ENCODE measurements at regions not wholly inside any gene's neighbourhood (a gene's known extent, or its start where the extent isn't known, plus 50 kb on each side); places are given as distances from the start of the nearest gene placed in this dataset.

DNA sequence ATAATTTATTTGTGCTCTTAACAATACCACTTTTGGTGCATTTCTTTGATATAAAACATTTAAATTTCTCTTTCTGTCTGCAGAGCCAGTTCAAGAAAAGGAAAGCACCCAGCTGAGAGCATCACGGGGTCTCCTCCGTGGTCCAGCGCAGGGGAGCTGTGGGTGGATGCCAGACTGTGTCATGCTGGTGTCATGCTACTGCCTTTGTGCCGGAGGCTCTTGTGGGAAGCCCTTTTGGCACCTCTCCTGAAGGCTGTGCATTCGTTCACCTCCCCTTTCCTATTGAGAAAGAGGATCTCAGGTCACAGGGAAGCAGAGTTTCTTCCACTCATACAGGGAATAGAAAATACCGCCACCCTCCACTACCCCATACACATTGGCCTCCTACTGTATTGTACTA is 450.4 kb downstream of the GALR1 start:
- Histone ChIP-seq H3K27ac (ENCODE audit: low read depth, low read length) (no peak overlapping the region), H3K27me3 (ENCODE audit: insufficient read depth, low read length) (no peaks in the 10 kb centered on the region), H3K4me1 (ENCODE audit: control insufficient read depth, insufficient read depth, low read length, unreplicated experiment) (no peaks in the 10 kb centered on the region), H3K4me3 (ENCODE audit: low read depth, low read length) (no peak overlapping the region), H2AFZ (ENCODE audit: low read length, unreplicated experiment) (no peak overlapping the region), H3K79me2 (ENCODE audit: control insufficient read depth, insufficient read depth, low read length, unreplicated experiment) (no peaks in the 10 kb centered on the region), H3K36me3 (ENCODE audit: insufficient read depth, low read length) (no peaks in the 10 kb centered on the region)

DNA sequence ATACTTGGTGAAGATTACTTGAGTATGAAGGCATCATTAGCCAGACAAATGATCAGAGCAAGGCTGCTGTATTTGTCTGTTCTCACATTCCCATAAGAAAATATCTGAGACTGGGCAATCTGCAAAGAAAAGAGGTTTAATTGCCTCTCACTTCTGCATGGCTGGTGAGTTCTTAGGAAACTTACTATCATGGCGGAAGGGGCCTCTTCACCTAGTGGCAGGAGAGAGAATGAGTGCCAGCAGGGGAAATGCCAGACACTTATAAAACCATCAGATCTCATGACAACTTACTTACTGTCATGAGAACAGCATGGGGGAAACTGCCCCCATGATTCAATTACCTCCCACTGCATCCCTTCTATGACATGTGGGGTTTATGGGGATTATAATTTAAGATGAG is 452.3 kb downstream of the GALR1 start:
- no peaks in the 10 kb centered on the region for H3K79me2 ChIP-seq (ENCODE audit: control insufficient read depth, insufficient read depth, low read length, unreplicated experiment)
- H3K4me1 ChIP-seq (ENCODE audit: control insufficient read depth, insufficient read depth, low read length, unreplicated experiment), result no peaks in the 10 kb centered on the region
- no peaks in the 10 kb centered on the region for H3K36me3 ChIP-seq (ENCODE audit: insufficient read depth, low read length)
- H3K27me3 ChIP-seq (ENCODE audit: insufficient read depth, low read length), result no peaks in the 10 kb centered on the region
- no peak overlapping the region for H3K27ac ChIP-seq (ENCODE audit: low read depth, low read length)
- H2AFZ ChIP-seq (ENCODE audit: low read length, unreplicated experiment), result no peak overlapping the region
- no peak overlapping the region for H3K4me3 ChIP-seq (ENCODE audit: low read depth, low read length)

DNA sequence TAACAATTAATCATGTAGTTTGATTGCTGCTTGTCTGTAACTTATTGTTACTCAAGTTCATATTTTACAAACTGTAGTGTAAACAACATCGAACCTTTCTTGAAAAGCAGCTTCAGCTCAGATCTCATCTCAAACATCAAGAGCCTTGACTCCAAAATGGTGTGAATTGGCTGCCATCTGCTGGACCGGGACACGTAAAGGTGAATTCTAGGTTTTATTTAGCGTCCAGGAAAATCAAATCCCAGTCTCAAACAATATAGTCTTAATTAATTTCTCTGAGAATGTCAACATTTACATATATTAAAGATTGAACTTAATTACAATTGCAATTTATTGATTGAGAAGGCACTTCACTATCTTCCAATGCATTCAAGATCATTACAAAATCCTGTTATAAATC is 453.0 kb downstream of the GALR1 start:
- H3K79me2 ChIP-seq (ENCODE audit: control insufficient read depth, insufficient read depth, low read length, unreplicated experiment), result no peaks in the 10 kb centered on the region
- H3K27ac ChIP-seq (ENCODE audit: low read depth, low read length), result no peak overlapping the region
- H3K4me3 ChIP-seq (ENCODE audit: low read depth, low read length), result no peak overlapping the region
- H3K36me3 ChIP-seq (ENCODE audit: insufficient read depth, low read length), result no peaks in the 10 kb centered on the region
- H3K27me3 ChIP-seq (ENCODE audit: insufficient read depth, low read length), result no peaks in the 10 kb centered on the region
- no peaks in the 10 kb centered on the region for H3K4me1 ChIP-seq (ENCODE audit: control insufficient read depth, insufficient read depth, low read length, unreplicated experiment)
- H2AFZ ChIP-seq (ENCODE audit: low read length, unreplicated experiment), result no peak overlapping the region

DNA sequence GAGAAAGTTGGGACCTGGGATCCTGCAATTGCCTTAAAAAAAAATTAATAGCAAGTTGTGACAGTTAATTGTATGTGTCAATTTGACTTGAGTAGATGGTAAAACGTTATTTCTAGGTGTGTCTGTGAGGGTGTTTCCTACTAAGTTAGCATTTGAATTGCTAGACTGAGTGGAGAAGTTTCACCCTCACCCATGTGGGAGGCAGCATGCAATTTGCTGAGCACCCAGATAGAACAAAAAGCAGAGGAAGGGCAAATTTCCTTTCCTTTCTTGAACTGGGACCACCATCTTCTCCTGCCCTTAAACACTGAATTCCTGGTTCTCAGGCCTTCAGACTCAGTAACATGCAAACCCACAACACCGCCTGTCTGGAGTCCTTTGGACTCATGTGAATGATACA is 455.7 kb downstream of the GALR1 start:
- Histone ChIP-seq H3K4me3 (ENCODE audit: low read depth, low read length) (no peak overlapping the region), H3K27ac (ENCODE audit: low read depth, low read length) (no peak overlapping the region), H3K27me3 (ENCODE audit: insufficient read depth, low read length) (no peaks in the 10 kb centered on the region), H3K4me1 (ENCODE audit: control insufficient read depth, insufficient read depth, low read length, unreplicated experiment) (no peaks in the 10 kb centered on the region), H2AFZ (ENCODE audit: low read length, unreplicated experiment) (no peak overlapping the region), H3K36me3 (ENCODE audit: insufficient read depth, low read length) (no peaks in the 10 kb centered on the region), H3K79me2 (ENCODE audit: control insufficient read depth, insufficient read depth, low read length, unreplicated experiment) (no peaks in the 10 kb centered on the region)

DNA sequence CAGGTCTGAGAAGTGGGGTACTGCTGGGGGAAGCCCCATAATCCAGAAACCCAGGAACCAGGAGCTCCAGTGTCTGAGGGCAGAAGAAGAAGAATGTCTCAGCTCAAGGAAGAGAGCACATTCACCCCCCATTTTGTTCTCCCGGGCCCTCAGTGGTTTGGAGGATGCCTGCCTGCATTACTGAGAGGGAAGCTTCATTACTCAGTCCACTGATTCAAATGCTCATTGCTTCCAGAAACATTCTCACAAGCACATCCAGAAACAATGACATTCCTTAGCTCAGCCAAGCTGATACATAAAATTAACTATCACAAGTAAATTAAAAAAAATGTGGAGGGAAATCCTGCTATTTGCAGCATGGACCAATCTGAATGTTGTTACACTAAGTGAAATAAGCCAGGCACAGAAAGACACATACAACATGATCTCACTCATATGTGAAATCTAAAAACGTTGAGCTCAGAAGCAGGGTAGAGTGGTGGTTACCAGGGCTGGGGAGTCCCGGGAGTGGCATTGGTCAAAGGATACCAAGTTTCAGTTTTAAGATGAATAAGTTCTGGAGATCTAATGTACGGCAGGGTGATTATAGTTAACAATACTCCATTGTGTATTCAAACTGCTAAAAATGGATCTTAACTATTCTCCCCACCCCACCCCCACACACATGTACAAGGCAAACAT is 459.3 kb downstream of the GALR1 start:
- no peak overlapping the region for H2AFZ ChIP-seq (ENCODE audit: low read length, unreplicated experiment)

DNA sequence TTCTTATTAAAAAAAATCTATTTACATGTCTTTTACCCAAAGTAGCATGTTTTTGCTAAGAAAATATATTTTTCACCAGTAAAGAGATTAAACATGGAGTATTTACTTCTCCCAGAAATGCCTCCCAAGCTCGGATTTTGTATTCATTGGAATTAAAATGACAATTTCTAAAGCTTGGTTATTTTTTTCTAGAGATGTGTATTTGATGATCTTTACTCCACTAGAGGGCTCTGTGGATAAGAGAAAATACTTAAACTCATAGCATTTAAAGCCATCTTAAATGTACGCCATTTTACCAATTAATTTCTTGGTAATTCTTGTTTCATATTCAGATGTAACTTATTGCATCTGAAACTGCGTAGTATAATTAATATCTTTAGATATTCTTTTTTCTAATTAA is 461.4 kb downstream of the GALR1 start:
- Histone ChIP-seq H3K27ac (ENCODE audit: low read depth, low read length) (no peak overlapping the region), H2AFZ (ENCODE audit: low read length, unreplicated experiment) (no peak overlapping the region), H3K27me3 (ENCODE audit: insufficient read depth, low read length) (no peaks in the 10 kb centered on the region), H3K36me3 (ENCODE audit: insufficient read depth, low read length) (no peaks in the 10 kb centered on the region), H3K4me1 (ENCODE audit: control insufficient read depth, insufficient read depth, low read length, unreplicated experiment) (no peaks in the 10 kb centered on the region), H3K79me2 (ENCODE audit: control insufficient read depth, insufficient read depth, low read length, unreplicated experiment) (no peaks in the 10 kb centered on the region), H3K4me3 (ENCODE audit: low read depth, low read length) (no peak overlapping the region)

More for the DNA sequence above, 459.3 kb downstream of the GALR1 start:
- H3K4me3 ChIP-seq (ENCODE audit: low read depth, low read length), result no peak overlapping the region
- H3K36me3 ChIP-seq (ENCODE audit: insufficient read depth, low read length), result no peaks in the 10 kb centered on the region
- no peaks in the 10 kb centered on the region for H3K4me1 ChIP-seq (ENCODE audit: control insufficient read depth, insufficient read depth, low read length, unreplicated experiment)
- no peak overlapping the region for H3K27ac ChIP-seq (ENCODE audit: low read depth, low read length)
- no peaks in the 10 kb centered on the region for H3K79me2 ChIP-seq (ENCODE audit: control insufficient read depth, insufficient read depth, low read length, unreplicated experiment)
- no peaks in the 10 kb centered on the region for H3K27me3 ChIP-seq (ENCODE audit: insufficient read depth, low read length)

DNA sequence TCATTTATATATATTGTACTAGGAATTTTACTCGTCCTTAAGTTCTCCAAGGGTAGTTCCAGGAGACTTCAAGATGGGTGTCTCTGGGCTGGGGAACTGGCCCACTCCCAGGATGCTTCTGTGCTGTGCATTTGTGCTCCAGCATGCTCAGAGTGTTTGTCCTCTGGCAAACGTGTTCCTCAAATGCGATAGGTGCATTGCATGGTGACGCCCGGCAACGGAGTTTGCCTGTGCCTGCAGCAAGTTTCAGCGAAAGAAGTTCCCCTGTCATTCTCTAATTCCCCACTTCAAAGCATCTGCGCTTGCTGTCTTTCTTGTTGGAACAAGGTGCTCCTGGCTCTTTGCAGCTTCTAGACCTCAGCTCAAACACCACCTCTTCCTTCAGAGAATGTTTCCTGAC is 465.1 kb downstream of the GALR1 start:
- H3K4me3 ChIP-seq (ENCODE audit: low read depth, low read length), result no peak overlapping the region
- H2AFZ ChIP-seq (ENCODE audit: low read length, unreplicated experiment), result no peak overlapping the region
- H3K36me3 ChIP-seq (ENCODE audit: insufficient read depth, low read length), result no peaks in the 10 kb centered on the region
- no peaks in the 10 kb centered on the region for H3K27me3 ChIP-seq (ENCODE audit: insufficient read depth, low read length)
- H3K4me1 ChIP-seq (ENCODE audit: control insufficient read depth, insufficient read depth, low read length, unreplicated experiment), result no peaks in the 10 kb centered on the region
- no peaks in the 10 kb centered on the region for H3K79me2 ChIP-seq (ENCODE audit: control insufficient read depth, insufficient read depth, low read length, unreplicated experiment)
- H3K27ac ChIP-seq (ENCODE audit: low read depth, low read length), result no peak overlapping the region

DNA sequence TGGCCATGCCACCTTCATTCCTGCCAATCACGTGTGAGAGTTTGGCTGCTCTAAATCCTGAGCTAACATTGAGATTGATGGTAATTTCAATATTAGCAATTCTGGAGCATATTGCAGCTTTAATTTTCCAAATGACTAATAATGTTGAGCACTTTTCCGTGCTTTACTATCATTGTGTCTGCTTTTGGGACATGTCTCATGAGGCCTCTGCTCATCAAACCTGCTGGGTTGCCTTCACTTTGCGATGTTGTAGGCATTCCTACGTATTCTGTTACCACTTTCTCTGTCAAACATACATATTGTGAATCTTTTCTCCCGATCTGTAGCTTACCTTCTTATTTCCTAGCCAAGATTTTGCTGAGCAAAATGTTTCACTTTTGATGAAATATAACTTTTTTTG is 466.6 kb downstream of the GALR1 start:
- Histone ChIP-seq H3K4me1 (ENCODE audit: control insufficient read depth, insufficient read depth, low read length, unreplicated experiment) (no peaks in the 10 kb centered on the region), H3K36me3 (ENCODE audit: insufficient read depth, low read length) (no peaks in the 10 kb centered on the region), H3K4me3 (ENCODE audit: low read depth, low read length) (no peak overlapping the region), H2AFZ (ENCODE audit: low read length, unreplicated experiment) (no peak overlapping the region), H3K27me3 (ENCODE audit: insufficient read depth, low read length) (no peaks in the 10 kb centered on the region), H3K79me2 (ENCODE audit: control insufficient read depth, insufficient read depth, low read length, unreplicated experiment) (no peaks in the 10 kb centered on the region), H3K27ac (ENCODE audit: low read depth, low read length) (no peak overlapping the region)

DNA sequence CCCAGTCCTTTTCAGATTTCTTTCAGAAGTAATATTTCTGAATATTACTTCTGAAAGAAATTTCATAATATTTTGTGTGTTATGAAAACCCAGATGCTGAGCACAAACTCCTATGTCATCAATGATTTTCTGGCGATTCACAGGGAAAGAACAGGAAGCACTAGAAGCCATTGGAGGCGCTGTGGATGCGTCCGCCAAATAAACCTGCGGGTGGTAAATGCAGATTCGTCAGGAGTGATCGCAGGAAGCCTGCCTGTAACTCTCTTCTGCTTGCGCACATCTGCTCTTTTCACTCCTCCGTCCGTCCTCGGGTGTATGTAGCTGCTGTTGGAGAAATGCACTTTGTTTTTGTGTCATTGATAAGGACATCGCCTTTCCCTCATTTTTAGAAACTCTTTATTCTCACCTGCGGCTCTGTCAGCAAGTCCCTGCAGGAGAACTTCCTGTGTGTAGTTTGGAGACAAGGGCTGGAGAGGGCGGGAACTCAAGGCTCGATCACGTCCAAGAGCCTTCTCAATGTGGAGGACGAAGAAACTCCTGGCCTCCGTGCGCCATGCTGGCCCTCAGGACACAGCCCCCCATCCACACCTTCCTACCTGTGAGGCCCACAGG is 483.8 kb downstream of the GALR1 start:
- Histone ChIP-seq H2AFZ (ENCODE audit: low read length, unreplicated experiment) (no peak overlapping the region), H3K4me3 (ENCODE audit: low read depth, low read length) (no peak overlapping the region), H3K79me2 (ENCODE audit: control insufficient read depth, insufficient read depth, low read length, unreplicated experiment) (no peaks in the 10 kb centered on the region), H3K36me3 (ENCODE audit: insufficient read depth, low read length) (no peaks in the 10 kb centered on the region), H3K27ac (ENCODE audit: low read depth, low read length) (no peak overlapping the region), H3K27me3 (ENCODE audit: insufficient read depth, low read length) (no peaks in the 10 kb centered on the region), H3K4me1 (ENCODE audit: control insufficient read depth, insufficient read depth, low read length, unreplicated experiment) (no peaks in the 10 kb centered on the region)

DNA sequence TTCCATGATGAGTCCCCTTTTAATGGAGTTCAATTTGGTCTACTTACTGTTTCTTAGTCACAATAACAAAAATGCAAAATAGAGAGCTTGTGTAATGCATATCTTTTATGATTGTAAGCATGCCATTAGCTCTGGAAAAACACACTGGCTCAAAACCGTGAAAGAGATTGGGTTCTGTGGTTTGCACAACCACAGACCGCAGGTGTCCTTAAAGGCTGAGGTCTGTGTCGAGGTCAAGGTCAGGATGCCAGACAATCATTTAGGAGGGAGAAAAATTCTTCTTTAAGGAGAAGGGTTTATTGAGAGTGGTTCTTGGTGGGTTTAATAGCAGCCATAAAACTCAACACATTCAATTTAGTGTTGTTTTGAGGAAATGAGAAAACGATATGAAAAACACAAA is 487.2 kb downstream of the GALR1 start:
- no peaks in the 10 kb centered on the region for H3K27me3 ChIP-seq (ENCODE audit: insufficient read depth, low read length)
- H3K4me1 ChIP-seq (ENCODE audit: control insufficient read depth, insufficient read depth, low read length, unreplicated experiment), result no peaks in the 10 kb centered on the region
- H3K27ac ChIP-seq (ENCODE audit: low read depth, low read length), result no peak overlapping the region
- no peak overlapping the region for H2AFZ ChIP-seq (ENCODE audit: low read length, unreplicated experiment)
- H3K4me3 ChIP-seq (ENCODE audit: low read depth, low read length), result no peak overlapping the region
- no peaks in the 10 kb centered on the region for H3K79me2 ChIP-seq (ENCODE audit: control insufficient read depth, insufficient read depth, low read length, unreplicated experiment)
- no peaks in the 10 kb centered on the region for H3K36me3 ChIP-seq (ENCODE audit: insufficient read depth, low read length)

DNA sequence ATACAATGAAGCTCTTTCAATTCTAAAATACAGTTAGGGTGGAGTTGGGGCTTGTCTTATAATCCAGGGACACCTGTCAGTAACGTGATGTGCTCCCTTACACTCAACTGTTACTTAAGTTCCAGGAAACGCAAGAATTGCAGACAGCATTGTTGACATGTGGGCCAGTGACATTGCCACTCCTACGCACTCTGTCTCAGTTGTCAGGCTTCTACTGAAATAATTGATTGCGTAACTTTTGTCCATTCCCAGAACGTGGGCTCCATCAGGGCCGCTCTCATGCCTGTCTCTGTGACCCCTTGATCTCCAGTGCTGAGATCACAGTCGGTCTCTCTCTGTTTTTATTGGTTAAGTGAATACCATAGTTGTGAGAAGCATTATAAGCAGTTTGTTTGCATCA is 487.8 kb downstream of the GALR1 start:
- H3K27me3 ChIP-seq (ENCODE audit: insufficient read depth, low read length), result no peaks in the 10 kb centered on the region

More for the DNA sequence above, 487.8 kb downstream of the GALR1 start:
- Histone ChIP-seq H3K36me3 (ENCODE audit: insufficient read depth, low read length) (no peaks in the 10 kb centered on the region), H3K4me3 (ENCODE audit: low read depth, low read length) (no peak overlapping the region), H3K27ac (ENCODE audit: low read depth, low read length) (no peak overlapping the region), H3K79me2 (ENCODE audit: control insufficient read depth, insufficient read depth, low read length, unreplicated experiment) (no peaks in the 10 kb centered on the region), H2AFZ (ENCODE audit: low read length, unreplicated experiment) (no peak overlapping the region), H3K4me1 (ENCODE audit: control insufficient read depth, insufficient read depth, low read length, unreplicated experiment) (no peaks in the 10 kb centered on the region)
